HCT116 (cell line): ENCODE measurements at regions not wholly inside any gene's neighbourhood (a gene's known extent, or its start where the extent isn't known, plus 50 kb on each side); places are given as distances from the start of the nearest gene placed in this dataset.
A peak's percentile ranks its signal among the peaks of the same experiment; 100 is the strongest.

Experiments used
- ATAC-seq: fragments of 200-7000 bp; cut with Tn5 transposase; 2 replicates; pipeline ENCODE4 v1.9.1; 2020; ENCODE audit warnings: mild to moderate bottlenecking, moderate library complexity
- BruUV-seq: library from RNA; stranded (reverse); fragments of 400-500 nt; replicated peaks from 2 replicates; lab custom pipeline; 2021; lab: Mats Ljungman, UMichigan
- CTCF ChIA-PET: fragments of 300-600 bp; sonication (Branson Sonifier 250); formaldehyde crosslinking; loops from one replicate; lab custom pipeline; 2021; ENCODE audit warnings: antibody characterized with exemption; lab: Charles Lee
- POLR2A ChIA-PET: fragments of 300-600, 350-600 bp; sonication (Branson Sonifier 250); formaldehyde crosslinking; loops from one replicate; lab custom pipeline; 2021; ENCODE audit warnings: antibody characterized with exemption; lab: Charles Lee
- RAD21 ChIA-PET, 2 experiments: fragments of 300-600 bp; sonication (Branson Sonifier 250); formaldehyde crosslinking; loops; one replicate each; lab custom pipeline; 2023; ENCODE audit warnings: low total read pairs in 2 of 2; ENCODE audit not compliant: uncharacterized antibody in 2 of 2, unreplicated experiment in 2 of 2, low non-redundant PET in 1 of 2; lab: Charles Lee
- DNase-seq: peaks from one replicate; pipeline ENCODE4 v3.0.0-alpha.2; 2010; ENCODE audit warnings: low read depth, low spot score
- H2AFZ ChIP-seq: fragments of 200-600 bp; shearing (Covaris generic), sonication (generic); 2 replicates; pipeline ENCODE4 v1.6.1; 2017; ENCODE audit warnings: low read depth, mixed run types, mixed read lengths, antibody characterized with exemption, low read length; ENCODE audit not compliant: poor library complexity, severe bottlenecking
- H3K27ac ChIP-seq: 2 replicates; pipeline ENCODE4 v1.5.1; 2012; ENCODE audit warnings: low read depth, low read length
- H3K27me3 ChIP-seq: fragments of 200-600 bp; sonication (generic); 2 replicates; pipeline ENCODE4 v1.6.1; 2016; ENCODE audit warnings: mixed run types, low read length, mixed read lengths; ENCODE audit not compliant: insufficient read depth
- H3K36me3 ChIP-seq, 2 experiments: fragments of 200-500 bp in 1 of 2; fragments of 200-600 bp in 1 of 2; sonication (Bioruptor generic) in 1 of 2; sonication (generic) in 1 of 2; 2 replicates each; pipeline versions ENCODE4 v1.5.1 to v1.6.1; 2014 to 2016; ENCODE audit warnings: low read length in 2 of 2, inconsistent platforms in 1 of 2, mixed read lengths in 1 of 2, mixed run types in 1 of 2; ENCODE audit not compliant: insufficient read depth in 2 of 2, control insufficient read depth in 1 of 2
- H3K4me1 ChIP-seq, 2 experiments: fragments of 200-600 bp in 1 of 2; sonication (generic) in 1 of 2; 2 replicates each; pipeline versions ENCODE4 v1.5.1 to v1.6.1; 2012 to 2017; ENCODE audit warnings: low read length in 2 of 2, inconsistent platforms in 1 of 2, mild to moderate bottlenecking in 1 of 2, mixed read lengths in 1 of 2, mixed run types in 1 of 2, moderate library complexity in 1 of 2; ENCODE audit not compliant: insufficient read depth in 2 of 2, control insufficient read depth in 1 of 2
- H3K4me2 ChIP-seq: fragments of 200-600 bp; sonication (generic); 2 replicates; pipeline ENCODE4 v1.6.1; 2017; ENCODE audit warnings: mixed run types, low read length, mixed read lengths
- H3K4me3 ChIP-seq, 2 experiments: fragments of 200-600 bp in 1 of 2; sonication (generic) in 1 of 2; replicated peaks in 1 of 2; 2 replicates each; pipeline ENCODE4 v1.5.1; 2011 to 2016; ENCODE audit warnings: low read length in 2 of 2, control low read depth in 1 of 2, low read depth in 1 of 2, mild to moderate bottlenecking in 1 of 2, mixed read lengths in 1 of 2, mixed run types in 1 of 2
- H3K79me2 ChIP-seq: fragments of 200-600 bp; sonication (generic); 2 replicates; pipeline ENCODE4 v1.6.1; 2017; ENCODE audit warnings: mild to moderate bottlenecking, mixed run types, low read length, moderate library complexity, mixed read lengths; ENCODE audit not compliant: insufficient read depth
- H3K9ac ChIP-seq: fragments of 200-600 bp; sonication (generic); 2 replicates; pipeline ENCODE4 v1.6.1; 2016; ENCODE audit warnings: low read length, mixed read lengths
- H3K9me2 ChIP-seq: fragments of 200-600 bp; sonication (generic), shearing (Covaris generic); 2 replicates; pipeline ENCODE4 v1.6.1; 2017; ENCODE audit warnings: mixed run types, mild to moderate bottlenecking, moderate library complexity; ENCODE audit not compliant: insufficient read depth
- H3K9me3 ChIP-seq, 2 experiments: fragments of 200-500 bp in 1 of 2; fragments of 200-600 bp in 1 of 2; sonication (Bioruptor generic) in 1 of 2; sonication (generic) in 1 of 2; 2 replicates each; pipeline ENCODE4 v1.6.1; 2014 to 2017; ENCODE audit warnings: low read length in 2 of 2, mixed read lengths in 2 of 2, inconsistent platforms in 1 of 2, low read depth in 1 of 2, mild to moderate bottlenecking in 1 of 2, mixed run types in 1 of 2, moderate library complexity in 1 of 2; ENCODE audit not compliant: control insufficient read depth in 1 of 2, insufficient read depth in 1 of 2
- H4K20me1 ChIP-seq: fragments of 200-600 bp; sonication (generic), shearing (Covaris generic); 2 replicates; pipeline ENCODE4 v1.6.1; 2017; ENCODE audit warnings: mixed run types, mild to moderate bottlenecking, moderate library complexity; ENCODE audit not compliant: insufficient read depth
- CEBPB ChIP-seq: IDR thresholded peaks from 2 replicates; pipeline ENCODE4 v1.6.1; 2012; ENCODE audit warnings: low read depth
- EGR1 ChIP-seq: IDR thresholded peaks from 2 replicates; pipeline ENCODE4 v1.6.1; 2012; ENCODE audit warnings: low read depth
- EZH2phosphoT487 ChIP-seq: fragments of 200-600 bp; IDR thresholded peaks from 2 replicates; pipeline ENCODE4 v1.6.1; 2018; ENCODE audit warnings: antibody characterized with exemption, borderline replicate concordance
- FOSL1 ChIP-seq: IDR thresholded peaks from 2 replicates; pipeline ENCODE4 v1.6.1; 2012; ENCODE audit warnings: low read depth
- POLR2AphosphoS5 ChIP-seq: IDR thresholded peaks from 2 replicates; pipeline ENCODE4 v1.6.1; 2011; ENCODE audit warnings: mild to moderate bottlenecking, low read depth, low read length, moderate library complexity
- RAD21 ChIP-seq: IDR thresholded peaks from 2 replicates; pipeline ENCODE4 v1.6.1; 2012; ENCODE audit warnings: low read depth, mild to moderate bottlenecking
- SIN3A ChIP-seq: IDR thresholded peaks from 2 replicates; pipeline ENCODE4 v1.6.1; 2012; ENCODE audit warnings: low read depth
- SP1 ChIP-seq: IDR thresholded peaks from 2 replicates; pipeline ENCODE4 v1.6.1; 2012; ENCODE audit warnings: low read depth
- SRF ChIP-seq: IDR thresholded peaks from 2 replicates; pipeline ENCODE4 v1.6.1; 2012; ENCODE audit warnings: low read depth
- TCF7L2 ChIP-seq: IDR thresholded peaks from 2 replicates; pipeline ENCODE4 v1.7.0; 2011; ENCODE audit warnings: borderline replicate concordance, inconsistent platforms; ENCODE audit not compliant: insufficient read depth, insufficient read length; ENCODE audit errors: extremely low read depth
- ZFX ChIP-seq: fragments of 450-650 bp; IDR thresholded peaks from 2 replicates; pipeline ENCODE4 v1.6.1; 2017
- intact Hi-C: fragments of 100-400 bp; cut with micrococcal nuclease; formaldehyde crosslinking; loops from 2 replicates; pipeline ENCODE4 v1.10.0; 2022
- TF ChIP-seq, protein P1 (sequence below): IDR thresholded peaks from 2 replicates; pipeline ENCODE4 v1.6.1; 2012
- TF ChIP-seq, protein P2 (sequence below): IDR thresholded peaks from 2 replicates; pipeline ENCODE4 v1.6.1; 2012
- TF ChIP-seq, protein P3 (sequence below): IDR thresholded peaks from 2 replicates; pipeline ENCODE4 v1.6.1; 2012; ENCODE audit warnings: low read depth
- TF ChIP-seq, protein P4 (sequence below), 3 experiments: fragments of 200-600 bp in 1 of 3; sonication (generic) in 1 of 3; IDR thresholded peaks in 2 of 3; conservative IDR thresholded peaks in 1 of 3; 2 replicates each; pipeline ENCODE4 v1.5.1; 2012 to 2017; ENCODE audit warnings: low read depth in 2 of 3, low read length in 2 of 3, antibody characterized with exemption in 1 of 3, borderline replicate concordance in 1 of 3, control low read depth in 1 of 3, mild to moderate bottlenecking in 1 of 3, mixed read lengths in 1 of 3, mixed run types in 1 of 3, moderate library complexity in 1 of 3; ENCODE audit not compliant: insufficient read depth in 1 of 3

DNA sequence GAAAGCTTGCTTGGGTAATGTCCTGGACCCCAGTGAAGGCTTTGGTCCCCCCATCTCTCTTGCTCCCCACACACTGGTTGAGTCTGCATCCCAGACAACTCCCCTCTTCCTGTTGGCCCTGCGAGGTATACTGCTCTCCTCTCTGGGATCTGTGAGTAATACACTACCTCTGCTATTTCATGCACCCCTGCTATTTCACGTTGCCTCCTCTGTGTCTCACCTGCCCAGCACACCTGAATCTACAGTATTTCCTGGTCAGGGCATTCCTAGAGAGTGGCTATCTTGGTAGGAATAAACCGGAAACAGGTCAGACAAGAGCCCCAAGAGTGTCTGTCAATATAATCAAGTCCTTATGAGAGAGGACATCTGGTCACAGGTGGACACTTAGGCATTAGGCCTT lies 114.3 kb upstream of the ODAD2 start:
- ATAC-seq (peak; percentile 56), DNase-seq (no peak)
- RAD21 ChIA-PET: no interaction called here
- Histone ChIP-seq H2AFZ (no peak overlapping the region), H3K9me2 (no peaks in the 10 kb centered on the region), H3K9me3 (no peaks in the 10 kb centered on the region), H3K9ac (peak overlapping the region; percentile 41), H3K4me3 (no peak overlapping the region), H3K79me2 (peaks cover 24% of the 10 kb centered on the region), H3K4me2 (peak overlapping the region; percentile 54), H3K4me1 (peaks cover 47 to 76% of the 10 kb centered on the region in 2 experiments), H3K36me3 (0 out of 4 replicates have a peak, but pooled peaks cover 0 to 7% of the 10 kb centered on the region in 2 experiments), H3K27me3 (no peaks in the 10 kb centered on the region), H4K20me1 (no peaks in the 10 kb centered on the region), H3K27ac (peak overlapping the region; percentile 96)
- CTCF ChIA-PET: no interaction called here
- BruUV-seq: no TSS peak
- TF ChIP-seq RAD21 (no peak), EGR1 (no peak), SP1 (peak; percentile 65), CEBPB (no peak)
- TF ChIP-seq, protein P1, sequence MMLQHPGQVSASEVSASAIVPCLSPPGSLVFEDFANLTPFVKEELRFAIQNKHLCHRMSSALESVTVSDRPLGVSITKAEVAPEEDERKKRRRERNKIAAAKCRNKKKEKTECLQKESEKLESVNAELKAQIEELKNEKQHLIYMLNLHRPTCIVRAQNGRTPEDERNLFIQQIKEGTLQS: no peak
- TF ChIP-seq, protein P2, sequence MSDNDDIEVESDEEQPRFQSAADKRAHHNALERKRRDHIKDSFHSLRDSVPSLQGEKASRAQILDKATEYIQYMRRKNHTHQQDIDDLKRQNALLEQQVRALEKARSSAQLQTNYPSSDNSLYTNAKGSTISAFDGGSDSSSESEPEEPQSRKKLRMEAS: 0 out of 2 replicates have a peak, but pooled peaks have one; percentile 41
- intact Hi-C loops: no loop called here
- POLR2A ChIA-PET: interaction anchor here (1.7 kb wide), 2 partner anchors 8 to 11 kb away, joined by 4 to 5 read pairs; no protein-coding TSS in a partner anchor

DNA sequence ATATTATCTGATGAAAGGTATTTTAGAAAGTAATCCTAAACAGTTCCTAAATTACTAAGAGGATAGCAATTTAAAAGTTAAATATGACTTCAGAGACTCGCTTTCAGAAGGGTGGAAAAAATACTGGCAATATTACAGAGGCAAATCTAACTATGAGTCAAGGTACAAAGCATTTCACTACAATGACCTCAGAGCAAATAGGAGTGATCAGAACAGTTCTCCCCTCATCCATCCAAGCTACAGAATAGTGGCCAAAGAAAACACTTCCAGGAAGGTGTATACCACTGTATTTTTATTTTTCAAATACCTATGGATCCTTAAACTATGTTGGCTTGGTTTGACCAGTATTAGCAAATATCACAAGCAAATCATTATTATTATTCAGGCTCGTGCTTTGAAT lies 112.8 kb upstream of the ODAD2 start:
- Histone ChIP-seq H3K36me3 (0 out of 4 replicates have a peak, but pooled peaks cover 0 to 5% of the 10 kb centered on the region in 2 experiments), H3K4me3 (peak overlapping the region in 1 of 2 experiments; percentile 2; a peak in 1 of 4 replicates), H3K9me3 (no peaks in the 10 kb centered on the region), H3K27me3 (no peaks in the 10 kb centered on the region), H3K9ac (peak overlapping the region; percentile 41), H3K4me1 (peaks cover 40 to 77% of the 10 kb centered on the region in 2 experiments), H3K27ac (peak overlapping the region; percentile 96), H4K20me1 (no peaks in the 10 kb centered on the region), H3K9me2 (no peaks in the 10 kb centered on the region), H3K4me2 (peak overlapping the region; percentile 54), H2AFZ (no peak overlapping the region), H3K79me2 (peaks cover 16% of the 10 kb centered on the region)
- intact Hi-C loops: no loop called here
- no TSS peak for BruUV-seq
- ATAC-seq: peak; percentile 80
- peak; percentile 74 for DNase-seq
- ChIA-PET POLR2A (interaction anchor here (1.0 to 1.4 kb wide), 2 partner anchors 8 to 12 kb away, joined by 4 to 8 read pairs; no protein-coding TSS in a partner anchor), CTCF (no interaction called here), RAD21 (no interaction called here)
- TF ChIP-seq, protein P3, sequence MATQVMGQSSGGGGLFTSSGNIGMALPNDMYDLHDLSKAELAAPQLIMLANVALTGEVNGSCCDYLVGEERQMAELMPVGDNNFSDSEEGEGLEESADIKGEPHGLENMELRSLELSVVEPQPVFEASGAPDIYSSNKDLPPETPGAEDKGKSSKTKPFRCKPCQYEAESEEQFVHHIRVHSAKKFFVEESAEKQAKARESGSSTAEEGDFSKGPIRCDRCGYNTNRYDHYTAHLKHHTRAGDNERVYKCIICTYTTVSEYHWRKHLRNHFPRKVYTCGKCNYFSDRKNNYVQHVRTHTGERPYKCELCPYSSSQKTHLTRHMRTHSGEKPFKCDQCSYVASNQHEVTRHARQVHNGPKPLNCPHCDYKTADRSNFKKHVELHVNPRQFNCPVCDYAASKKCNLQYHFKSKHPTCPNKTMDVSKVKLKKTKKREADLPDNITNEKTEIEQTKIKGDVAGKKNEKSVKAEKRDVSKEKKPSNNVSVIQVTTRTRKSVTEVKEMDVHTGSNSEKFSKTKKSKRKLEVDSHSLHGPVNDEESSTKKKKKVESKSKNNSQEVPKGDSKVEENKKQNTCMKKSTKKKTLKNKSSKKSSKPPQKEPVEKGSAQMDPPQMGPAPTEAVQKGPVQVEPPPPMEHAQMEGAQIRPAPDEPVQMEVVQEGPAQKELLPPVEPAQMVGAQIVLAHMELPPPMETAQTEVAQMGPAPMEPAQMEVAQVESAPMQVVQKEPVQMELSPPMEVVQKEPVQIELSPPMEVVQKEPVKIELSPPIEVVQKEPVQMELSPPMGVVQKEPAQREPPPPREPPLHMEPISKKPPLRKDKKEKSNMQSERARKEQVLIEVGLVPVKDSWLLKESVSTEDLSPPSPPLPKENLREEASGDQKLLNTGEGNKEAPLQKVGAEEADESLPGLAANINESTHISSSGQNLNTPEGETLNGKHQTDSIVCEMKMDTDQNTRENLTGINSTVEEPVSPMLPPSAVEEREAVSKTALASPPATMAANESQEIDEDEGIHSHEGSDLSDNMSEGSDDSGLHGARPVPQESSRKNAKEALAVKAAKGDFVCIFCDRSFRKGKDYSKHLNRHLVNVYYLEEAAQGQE: no peak
- TF ChIP-seq ZFX: no peak
- peak; percentile 90 for TF ChIP-seq SP1
- TF ChIP-seq SIN3A: no peak
- peak; percentile 46; the same call in 1 of the 2 replicates for TF ChIP-seq POLR2AphosphoS5
- no peak; the same call in 1 of the 2 replicates for TF ChIP-seq SRF
- TF ChIP-seq CEBPB: peak; percentile 65
- TF ChIP-seq, protein P4, sequence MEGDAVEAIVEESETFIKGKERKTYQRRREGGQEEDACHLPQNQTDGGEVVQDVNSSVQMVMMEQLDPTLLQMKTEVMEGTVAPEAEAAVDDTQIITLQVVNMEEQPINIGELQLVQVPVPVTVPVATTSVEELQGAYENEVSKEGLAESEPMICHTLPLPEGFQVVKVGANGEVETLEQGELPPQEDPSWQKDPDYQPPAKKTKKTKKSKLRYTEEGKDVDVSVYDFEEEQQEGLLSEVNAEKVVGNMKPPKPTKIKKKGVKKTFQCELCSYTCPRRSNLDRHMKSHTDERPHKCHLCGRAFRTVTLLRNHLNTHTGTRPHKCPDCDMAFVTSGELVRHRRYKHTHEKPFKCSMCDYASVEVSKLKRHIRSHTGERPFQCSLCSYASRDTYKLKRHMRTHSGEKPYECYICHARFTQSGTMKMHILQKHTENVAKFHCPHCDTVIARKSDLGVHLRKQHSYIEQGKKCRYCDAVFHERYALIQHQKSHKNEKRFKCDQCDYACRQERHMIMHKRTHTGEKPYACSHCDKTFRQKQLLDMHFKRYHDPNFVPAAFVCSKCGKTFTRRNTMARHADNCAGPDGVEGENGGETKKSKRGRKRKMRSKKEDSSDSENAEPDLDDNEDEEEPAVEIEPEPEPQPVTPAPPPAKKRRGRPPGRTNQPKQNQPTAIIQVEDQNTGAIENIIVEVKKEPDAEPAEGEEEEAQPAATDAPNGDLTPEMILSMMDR (IDR thresholded peaks at IDR 0.05 in 2 of 3, conservative IDR thresholded peaks at IDR 0.05 in 1 of 3; ENCODE audit: borderline replicate concordance in 1 of 3, insufficient read depth in 1 of 3, low read depth in 2 of 3, low read length in 2 of 3): no peak
- no peak for TF ChIP-seq TCF7L2
- peak; percentile 80 for TF ChIP-seq FOSL1
- no peak for TF ChIP-seq EZH2phosphoT487
- TF ChIP-seq RAD21: no peak
